ENCODE measurements at regions not wholly inside any gene's neighbourhood (a gene's known extent, or its start where the extent isn't known, plus 50 kb on each side); places are given as distances from the start of the nearest gene placed in this dataset.

- DNase-seq = no peak
Measured at GRCh38 chr10:133035952-133036351, 51.8 kb upstream of the ADGRA1 start.

DNA sequence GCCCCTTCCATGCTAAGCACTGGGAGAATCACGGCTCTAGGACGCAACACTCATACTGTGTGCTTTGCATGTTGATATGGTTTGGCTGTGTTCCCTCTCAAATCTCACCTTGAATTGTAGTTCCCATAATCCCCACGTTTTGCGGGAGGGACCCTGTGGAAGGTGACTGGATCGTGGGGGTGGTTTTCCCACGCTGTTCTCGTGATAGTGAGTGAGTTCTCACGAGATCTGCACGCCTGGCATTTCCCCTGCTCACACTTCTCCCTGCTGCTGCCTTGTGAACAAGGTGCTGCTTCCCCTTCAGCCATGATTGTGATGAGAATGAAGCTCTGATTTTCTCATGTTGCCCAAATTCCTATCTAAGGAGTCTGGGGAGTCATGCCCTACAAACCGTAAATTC is 53.0 kb upstream of the ADGRA1 start:
- DNase-seq = no peak

DNA sequence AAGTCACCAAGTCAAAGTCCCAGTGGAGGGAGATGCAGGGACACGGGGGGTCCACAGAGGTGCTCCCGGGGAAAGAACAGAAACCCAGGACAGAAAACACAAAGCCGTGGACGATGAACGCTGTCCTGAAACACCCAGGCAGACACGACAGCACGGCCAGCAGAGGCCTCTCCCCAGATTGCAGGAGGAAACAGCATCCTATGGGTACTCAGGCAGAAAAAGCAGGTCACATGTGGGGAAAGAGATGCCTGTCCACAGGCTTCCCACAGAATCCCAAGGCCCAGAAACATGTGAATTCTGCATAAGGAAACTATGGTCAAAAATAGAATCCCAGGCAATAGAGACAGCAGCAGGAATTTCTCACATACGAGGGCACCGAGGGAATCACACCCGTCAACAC is 53.6 kb upstream of the ADGRA1 start:
- DNase-seq = no peak

DNA sequence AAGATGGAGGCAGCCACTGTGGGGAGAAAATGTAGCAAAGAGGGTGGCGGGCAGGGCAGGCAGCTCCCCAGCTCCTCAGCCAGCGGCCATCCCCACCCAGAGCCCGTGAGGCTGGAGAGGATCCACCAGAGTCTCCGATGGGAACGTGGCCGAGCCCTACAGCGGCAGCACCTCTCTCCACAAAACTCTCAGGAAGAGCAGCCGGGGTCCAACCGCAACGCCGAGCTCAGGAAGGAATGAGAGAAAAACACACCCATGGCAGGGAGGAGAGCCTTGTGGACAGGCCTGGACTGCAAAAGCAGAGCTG is 54.0 kb upstream of the ADGRA1 start:
- DNase-seq = no peak

DNA sequence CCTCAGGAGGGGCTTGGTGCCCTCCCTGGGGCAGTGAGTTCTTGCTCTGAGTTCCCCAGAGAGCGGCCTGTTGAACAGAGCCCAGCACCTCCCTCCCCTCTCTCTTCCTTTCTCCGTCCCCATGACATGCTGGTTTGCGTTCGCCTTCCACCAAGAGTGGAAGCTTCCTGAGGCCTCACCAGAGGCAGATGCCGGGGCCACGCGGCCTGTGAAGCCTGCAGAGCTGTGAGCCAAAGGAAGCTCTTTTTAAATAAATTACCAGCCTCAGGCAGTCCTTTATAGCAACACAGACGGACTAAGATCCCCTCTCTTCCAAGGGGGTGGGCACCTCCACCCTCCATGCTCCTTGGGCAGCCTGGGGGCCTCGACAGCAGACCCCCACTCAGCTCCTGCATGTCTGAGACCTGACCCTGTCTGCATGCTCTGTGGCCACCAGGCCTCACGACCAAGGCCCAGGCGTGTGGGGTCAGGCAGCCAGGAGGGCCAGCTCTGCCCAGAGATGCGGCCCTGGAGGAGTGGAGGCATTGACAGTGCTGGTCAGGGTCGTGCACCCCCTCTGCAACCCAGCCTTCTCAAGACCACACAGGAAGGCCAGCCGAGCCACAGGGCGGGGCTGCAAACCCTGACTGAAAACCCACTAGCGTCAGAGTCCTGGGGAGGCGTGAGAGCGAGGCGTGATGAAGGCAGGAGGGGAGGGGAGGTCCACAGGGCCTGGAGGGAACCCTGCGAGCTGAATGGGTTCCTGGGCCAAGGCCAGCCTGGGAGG is 54.6 kb upstream of the ADGRA1 start:
- no peak for DNase-seq

DNA sequence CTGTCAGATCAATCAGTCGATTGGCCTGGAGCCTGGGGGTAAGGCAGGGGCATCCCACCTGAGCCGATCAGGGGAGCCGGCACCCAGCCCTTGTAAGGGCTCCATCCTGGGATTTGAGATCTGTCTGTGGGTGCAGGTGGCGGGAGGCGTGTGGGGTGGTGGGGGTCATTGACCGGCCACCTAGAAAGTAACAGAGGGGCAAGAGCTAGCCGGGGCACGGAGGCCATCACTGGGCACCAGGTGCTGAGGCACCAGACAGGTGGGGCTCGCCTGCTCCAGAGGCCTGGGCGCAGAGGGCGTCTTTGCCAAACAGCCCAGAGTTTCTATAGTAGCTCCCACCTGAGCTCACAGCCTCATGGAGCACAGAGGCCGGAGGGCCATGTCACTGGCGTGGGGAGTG is 55.5 kb upstream of the ADGRA1 start:
- no peak for DNase-seq

DNA sequence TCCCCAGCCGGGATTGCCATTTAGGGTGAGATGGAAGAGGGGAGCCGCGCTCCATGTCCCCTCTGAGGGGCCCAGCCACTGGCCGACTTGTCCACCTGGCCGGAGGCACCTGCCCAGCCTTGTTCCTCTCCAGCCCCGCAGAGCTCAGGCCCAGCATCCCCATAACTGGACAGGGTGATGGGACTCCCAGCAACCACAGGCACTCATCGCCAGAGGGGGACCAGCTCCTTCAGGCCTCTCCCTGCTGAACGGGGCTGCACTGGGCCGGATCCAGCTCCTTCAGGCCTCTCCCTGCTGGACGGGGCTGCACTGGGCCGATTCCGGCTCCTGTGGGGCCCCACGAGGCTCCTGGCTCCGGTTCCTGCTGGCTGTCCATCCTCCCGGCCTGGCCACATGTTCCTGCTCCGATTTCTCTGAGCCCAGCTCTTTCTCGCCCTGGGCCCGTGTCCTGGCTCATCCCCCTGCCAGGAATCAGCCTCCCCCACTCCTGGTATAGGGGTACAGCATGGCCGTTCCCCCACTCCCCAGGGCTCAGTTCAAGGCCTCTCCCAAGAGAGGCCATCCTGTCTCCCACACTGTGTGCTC is 56.1 kb upstream of the ADGRA1 start:
- no peak for DNase-seq

DNA sequence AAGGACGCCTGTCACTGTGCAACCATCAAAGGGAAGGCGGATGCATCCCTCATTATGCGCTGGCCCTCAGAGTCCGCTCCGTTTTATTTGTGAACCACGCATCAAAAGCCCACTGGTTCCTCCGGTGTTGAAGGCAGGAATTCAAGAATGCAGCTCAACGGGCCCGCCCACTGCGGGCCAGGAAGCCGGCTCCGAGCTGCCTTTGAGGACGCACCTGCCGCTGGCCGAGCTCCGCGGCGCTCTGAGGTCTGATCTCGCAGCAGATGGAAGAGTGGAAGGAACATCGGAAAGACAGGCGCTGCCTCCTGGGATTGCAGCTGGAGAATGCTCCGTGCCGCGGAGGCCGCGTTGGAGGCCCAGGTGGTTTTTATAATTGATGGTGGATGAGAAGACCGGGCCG is 56.9 kb upstream of the ADGRA1 start:
- peak in 1 of 3 donors; percentile 63 for DNase-seq

DNA sequence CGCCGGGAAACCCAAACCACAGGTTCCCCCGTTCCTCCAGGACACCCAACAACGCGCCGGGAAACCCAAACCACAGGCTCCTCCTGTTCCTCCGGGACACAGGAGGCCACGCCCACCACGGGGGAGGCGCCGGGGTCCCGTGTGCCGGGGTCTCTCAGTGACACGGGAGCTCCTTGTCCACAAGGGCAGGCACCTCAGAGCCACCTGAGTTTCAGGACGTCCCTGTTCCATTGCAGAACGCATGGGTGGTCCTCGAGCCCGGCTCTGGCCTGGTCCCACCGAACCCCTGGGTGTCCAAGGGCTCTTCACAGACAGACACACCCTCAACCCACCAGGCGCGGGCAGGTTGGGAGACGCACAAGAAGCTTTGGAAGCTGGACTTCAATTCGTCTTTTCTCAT is 57.6 kb upstream of the ADGRA1 start:
- no peak for DNase-seq

GRCh38 chr10:133028956-133029355 is 58.8 kb upstream of the ADGRA1 start:
- no peak for DNase-seq

DNA sequence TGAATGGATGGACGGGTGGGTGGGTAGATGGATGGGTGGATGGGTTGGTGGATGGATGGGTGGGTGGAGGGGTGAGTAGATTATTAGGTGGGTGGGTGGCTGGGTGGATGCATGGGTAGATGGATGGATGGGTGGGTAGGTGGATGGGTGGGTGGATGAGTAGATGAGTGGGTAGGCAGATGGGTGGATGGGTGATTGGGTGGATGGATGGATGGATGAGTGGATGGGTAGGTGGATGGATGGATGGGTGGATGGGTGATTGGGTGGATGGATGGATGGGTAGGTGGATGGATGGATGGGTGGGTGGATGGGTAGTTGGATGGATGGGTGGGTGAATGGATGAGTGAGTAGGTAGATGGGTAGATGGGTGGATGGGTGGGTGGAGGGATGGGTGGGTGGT is 59.6 kb upstream of the ADGRA1 start:
- no peak for DNase-seq

GRCh38 chr10:133027482-133027881 is 60.2 kb upstream of the ADGRA1 start:
- no peak for DNase-seq

DNA sequence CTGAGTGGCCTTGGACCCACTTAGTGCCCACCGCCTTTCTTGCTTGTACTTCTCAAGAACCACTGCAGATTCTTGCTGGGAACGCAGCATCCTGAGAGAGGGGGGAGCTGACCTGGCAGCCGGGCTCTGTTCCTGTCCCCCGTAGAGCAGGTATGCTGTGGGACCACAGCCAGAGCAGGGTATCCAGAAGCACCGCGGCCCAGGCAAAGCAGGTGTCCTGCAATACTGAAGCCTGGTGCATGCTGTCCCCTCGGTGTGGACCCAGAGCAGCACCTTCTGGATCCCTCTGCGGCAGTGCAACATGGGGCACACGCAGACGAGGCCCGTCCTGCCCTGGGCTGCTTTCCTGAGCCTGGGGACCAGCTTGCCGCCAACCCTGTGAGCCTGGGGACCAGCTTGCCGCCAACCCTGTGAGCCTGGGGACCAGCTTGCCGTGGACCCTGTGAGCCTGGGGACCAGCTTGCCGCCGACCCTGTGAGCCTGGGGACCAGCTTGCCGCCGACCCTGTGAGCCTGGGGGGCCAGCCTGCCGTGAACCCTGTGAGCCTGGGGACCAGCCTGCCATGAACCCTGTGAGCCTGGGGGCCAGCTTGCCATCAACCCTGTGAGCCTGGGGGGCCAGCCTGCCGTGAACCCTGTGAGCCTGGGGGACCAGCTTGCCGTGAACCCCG is 60.9 kb upstream of the ADGRA1 start:
- DNase-seq = no peak

DNA sequence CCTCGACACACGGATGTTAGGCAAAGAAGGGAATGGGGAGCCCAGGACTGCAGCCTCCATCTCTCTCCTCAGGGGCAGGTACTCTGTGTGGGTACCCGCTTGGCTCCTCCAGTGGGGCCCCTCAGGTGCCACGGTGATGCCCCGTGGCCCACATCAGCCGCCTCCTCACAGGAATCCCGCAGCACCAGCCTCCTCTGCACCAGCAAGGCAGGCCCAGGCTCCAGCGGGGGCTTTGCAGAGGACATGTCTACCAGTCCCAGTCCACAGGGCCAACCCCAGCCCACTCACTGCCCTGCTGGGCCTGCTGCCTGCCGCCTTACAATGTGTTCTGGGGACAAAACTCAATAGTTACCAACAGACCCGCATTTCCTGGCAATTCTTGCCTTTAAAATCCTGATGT is 61.6 kb upstream of the ADGRA1 start:
- DNase-seq = no peak

- no peak for DNase-seq
Measured at GRCh38 chr10:133025558-133026090, 62.1 kb upstream of the ADGRA1 start.

DNA sequence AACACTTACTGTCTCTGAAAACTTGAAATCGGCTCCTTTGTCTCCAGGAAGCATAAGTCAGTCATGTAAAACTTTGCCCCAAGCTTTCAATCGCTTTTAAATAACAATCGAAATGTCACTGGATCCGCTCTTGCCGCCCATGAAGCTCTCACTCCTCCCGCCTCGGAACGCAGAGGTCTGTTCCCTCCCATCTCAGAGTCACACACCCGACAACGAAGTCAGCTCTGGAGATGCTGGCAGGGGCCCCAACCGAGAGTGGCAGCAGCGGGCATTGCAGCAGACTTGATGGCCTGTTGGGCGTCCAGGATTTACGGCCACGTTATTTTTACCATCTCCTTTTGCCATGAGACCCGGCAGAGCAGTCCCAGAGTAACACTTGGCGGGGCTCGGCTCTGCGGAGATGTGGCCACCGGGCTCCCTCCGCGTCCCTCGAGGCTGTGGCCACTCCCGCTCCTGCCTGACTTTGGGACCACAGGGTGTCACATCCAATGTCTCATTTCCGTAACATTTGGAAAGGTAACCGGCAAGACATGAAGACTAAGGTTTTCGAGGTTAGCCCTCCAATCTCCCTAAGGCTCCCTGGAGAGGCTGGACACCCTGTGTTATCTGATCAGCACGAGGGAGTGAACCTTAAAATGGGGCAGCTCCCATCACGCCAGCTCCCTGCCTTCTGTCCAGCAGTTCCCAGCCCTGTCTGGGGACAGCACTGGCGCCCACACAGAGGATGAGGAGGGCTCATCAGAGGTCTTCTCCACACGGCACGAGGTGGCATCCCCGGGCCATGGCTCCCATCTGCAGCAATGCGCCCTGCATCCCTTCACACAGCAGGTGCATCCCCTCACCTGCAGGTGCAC is 62.8 kb upstream of the ADGRA1 start:
- no peak for DNase-seq

GRCh38 chr10:133023216-133023843 is 64.4 kb upstream of the ADGRA1 start:
- DNase-seq = no peak

- peak; percentile 25 to 88 (median 76) for DNase-seq
Measured at GRCh38 chr10:133022776-133023100, 65.0 kb upstream of the ADGRA1 start.

DNA sequence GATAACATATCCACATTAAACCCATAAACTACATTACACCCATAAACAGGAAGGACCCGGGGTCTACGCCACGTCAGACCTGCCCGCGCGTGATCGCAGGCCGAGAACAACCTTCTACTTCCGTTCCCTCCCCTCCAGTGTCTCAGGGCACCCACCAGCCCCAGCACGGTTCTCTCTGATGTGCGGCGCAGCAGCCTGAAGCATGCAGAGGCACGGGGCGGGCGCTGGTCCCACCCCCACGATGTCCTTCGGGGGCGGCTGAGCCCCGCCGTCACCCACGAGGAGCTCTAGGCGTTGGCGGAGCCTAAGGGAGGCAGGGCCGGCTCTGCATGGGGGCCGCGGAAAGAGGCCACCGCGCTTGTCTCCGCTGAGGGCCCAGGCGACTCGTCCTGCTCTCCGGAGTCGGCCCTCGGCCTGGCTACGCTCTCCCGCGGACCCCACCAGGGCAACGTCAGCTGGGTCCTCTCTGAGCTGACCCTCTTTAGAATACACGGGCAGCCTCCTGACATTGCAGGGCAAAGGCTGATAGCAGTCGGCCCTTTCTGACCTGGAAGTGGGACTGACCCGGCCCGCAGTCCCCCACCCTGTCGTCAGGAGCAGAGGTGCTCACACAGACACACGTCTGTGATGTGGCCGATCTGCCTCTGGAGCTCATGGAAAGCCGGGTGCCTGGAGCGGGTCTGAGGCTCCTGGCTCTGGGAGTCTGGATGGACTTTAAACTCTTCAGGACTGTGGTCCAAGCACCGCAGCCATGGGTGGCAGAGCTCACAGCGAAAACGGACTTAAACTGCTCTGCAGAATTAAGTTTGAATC is 65.6 kb upstream of the ADGRA1 start:
- DNase-seq = no peak

DNA sequence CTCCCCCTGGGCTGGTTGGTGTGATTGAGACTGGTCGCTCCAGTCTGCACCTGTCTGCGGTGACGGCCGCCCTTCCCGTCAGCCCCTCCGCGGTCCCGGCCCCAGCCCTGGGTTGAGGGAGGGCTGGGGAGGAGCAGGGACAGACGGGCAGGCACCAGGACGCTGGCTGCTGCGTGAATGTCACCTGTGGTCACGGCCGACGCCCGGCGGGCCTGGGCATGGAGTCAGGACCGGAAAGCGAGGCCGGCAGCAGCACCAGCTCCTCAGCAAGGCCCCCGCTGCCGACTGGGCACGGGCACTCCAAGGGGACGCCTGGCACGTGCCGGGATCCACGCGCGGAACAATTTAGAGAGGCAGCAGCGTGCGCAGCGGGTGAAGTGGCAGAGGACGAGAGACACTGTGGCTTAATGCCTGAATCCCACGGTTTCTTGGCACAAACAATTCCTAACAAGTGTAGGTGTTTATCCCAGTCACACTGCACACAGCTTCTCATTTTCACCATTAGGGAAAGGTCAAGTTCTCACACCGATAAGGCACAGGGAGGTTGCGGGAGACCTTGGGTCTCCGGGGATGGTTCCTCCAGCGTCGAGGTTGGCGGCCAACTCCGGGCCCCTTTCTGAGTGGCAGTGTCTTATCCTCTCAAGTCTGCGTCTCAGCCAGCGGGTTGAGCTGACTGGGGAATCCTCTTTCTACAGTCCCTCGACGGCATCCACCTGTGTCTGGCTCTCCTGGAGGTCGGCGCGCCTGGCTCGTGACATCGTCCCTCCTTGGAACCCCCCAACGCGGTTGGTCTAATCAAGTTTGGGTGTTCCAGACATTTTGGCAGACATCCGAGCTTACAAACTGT is 66.4 kb upstream of the ADGRA1 start:
- DNase-seq = no peak
